ENCODE measurements at regions not wholly inside any gene's neighbourhood (a gene's known extent, or its start where the extent isn't known, plus 50 kb on each side); places are given as distances from the start of the nearest gene placed in this dataset.

DNA sequence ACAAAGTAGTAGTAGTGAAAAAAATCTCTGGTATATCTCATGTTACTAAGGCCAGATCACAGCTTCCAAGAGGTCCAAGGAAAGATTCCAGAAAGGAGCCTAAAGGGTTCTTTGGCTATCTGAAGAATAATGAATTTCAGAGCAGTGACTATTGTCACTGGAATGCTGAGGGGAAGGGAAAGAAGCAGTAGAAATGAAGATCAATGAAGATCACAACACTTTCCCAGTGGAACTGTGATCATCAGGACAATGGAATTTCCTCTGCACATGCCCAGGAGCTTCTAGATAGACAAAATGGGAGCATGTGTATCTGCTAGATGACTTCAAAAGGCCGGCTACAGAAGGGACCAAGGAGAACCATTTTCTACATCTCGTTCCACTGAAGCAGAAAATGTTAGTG lies 219.5 kb upstream of the PHYHIPL start:
- Histone ChIP-seq H3K9me3 (ENCODE audit: control insufficient read depth, low read depth, low read length) (no peaks in the 10 kb centered on the region), H3K4me3 (ENCODE audit: low read length) (no peak overlapping the region), H3K36me3 (ENCODE audit: control insufficient read depth, low read depth, low read length) (no peaks in the 10 kb centered on the region), H3K27me3 (ENCODE audit: control insufficient read depth, insufficient read depth, low read length) (peaks cover 17% of the 10 kb centered on the region), H3K4me1 (ENCODE audit: control insufficient read depth, low read depth, low read length) (no peaks in the 10 kb centered on the region), H3K27ac (ENCODE audit: low read length) (no peak overlapping the region), H3K9ac (ENCODE audit: low read length) (no peak overlapping the region)

- Histone ChIP-seq H3K9me3 (ENCODE audit: control insufficient read depth, low read depth, low read length) (no peaks in the 10 kb centered on the region), H3K27ac (ENCODE audit: low read length) (no peak overlapping the region), H3K4me3 (ENCODE audit: low read length) (no peak overlapping the region), H3K27me3 (ENCODE audit: control insufficient read depth, insufficient read depth, low read length) (peaks cover 23% of the 10 kb centered on the region), H3K9ac (ENCODE audit: low read length) (no peak overlapping the region), H3K4me1 (ENCODE audit: control insufficient read depth, low read depth, low read length) (no peaks in the 10 kb centered on the region), H3K36me3 (ENCODE audit: control insufficient read depth, low read depth, low read length) (no peaks in the 10 kb centered on the region)
These were observed 218.9 kb upstream of the PHYHIPL start for GRCh38 chr10:58957517-58957916.

GRCh38 chr10:58963101-58963534 lies 213.3 kb upstream of the PHYHIPL start:
- no peak overlapping the region for H3K9ac ChIP-seq (ENCODE audit: low read length)
- H3K27ac ChIP-seq (ENCODE audit: low read length), result no peak overlapping the region
- no peaks in the 10 kb centered on the region for H3K9me3 ChIP-seq (ENCODE audit: control insufficient read depth, low read depth, low read length)
- no peaks in the 10 kb centered on the region for H3K36me3 ChIP-seq (ENCODE audit: control insufficient read depth, low read depth, low read length)
- no peak overlapping the region for H3K4me3 ChIP-seq (ENCODE audit: low read length)
- peaks cover 70% of the 10 kb centered on the region for H3K27me3 ChIP-seq (ENCODE audit: control insufficient read depth, insufficient read depth, low read length)
- H3K4me1 ChIP-seq (ENCODE audit: control insufficient read depth, low read depth, low read length), result peaks cover 27% of the 10 kb centered on the region

DNA sequence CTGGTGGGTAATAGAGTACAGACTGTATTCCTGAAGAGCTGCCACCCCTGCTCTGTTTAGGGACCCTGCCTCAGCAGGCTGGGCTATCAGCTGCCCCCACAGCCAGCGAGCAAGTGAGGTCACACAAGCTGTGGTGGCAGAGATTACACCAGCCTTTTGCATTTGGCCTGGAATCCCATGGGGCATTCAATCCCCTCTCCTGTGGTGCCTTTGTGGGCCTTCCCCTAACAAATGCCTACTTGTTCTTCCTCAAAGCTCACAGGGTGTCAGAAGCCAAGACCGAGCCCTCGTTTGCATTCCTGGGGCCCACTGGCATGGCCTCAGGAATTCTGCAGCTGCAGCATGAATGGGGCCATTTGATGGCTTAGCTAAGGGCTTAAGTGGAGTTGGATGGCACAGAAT lies 212.7 kb upstream of the PHYHIPL start:
- no peaks in the 10 kb centered on the region for H3K9me3 ChIP-seq (ENCODE audit: control insufficient read depth, low read depth, low read length)
- H3K9ac ChIP-seq (ENCODE audit: low read length), result no peak overlapping the region
- no peak overlapping the region for H3K4me3 ChIP-seq (ENCODE audit: low read length)
- peaks cover 30% of the 10 kb centered on the region for H3K4me1 ChIP-seq (ENCODE audit: control insufficient read depth, low read depth, low read length)
- peaks cover 76% of the 10 kb centered on the region for H3K27me3 ChIP-seq (ENCODE audit: control insufficient read depth, insufficient read depth, low read length)
- no peaks in the 10 kb centered on the region for H3K36me3 ChIP-seq (ENCODE audit: control insufficient read depth, low read depth, low read length)
- H3K27ac ChIP-seq (ENCODE audit: low read length), result no peak overlapping the region

GRCh38 chr10:58965855-58966254 lies 210.6 kb upstream of the PHYHIPL start:
- H3K27me3 ChIP-seq (ENCODE audit: control insufficient read depth, insufficient read depth, low read length), result peaks cover 82% of the 10 kb centered on the region
- H3K4me3 ChIP-seq (ENCODE audit: low read length), result no peak overlapping the region
- H3K36me3 ChIP-seq (ENCODE audit: control insufficient read depth, low read depth, low read length), result no peaks in the 10 kb centered on the region
- no peaks in the 10 kb centered on the region for H3K9me3 ChIP-seq (ENCODE audit: control insufficient read depth, low read depth, low read length)
- H3K9ac ChIP-seq (ENCODE audit: low read length), result no peak overlapping the region
- H3K4me1 ChIP-seq (ENCODE audit: control insufficient read depth, low read depth, low read length), result peaks cover 30% of the 10 kb centered on the region
- H3K27ac ChIP-seq (ENCODE audit: low read length), result no peak overlapping the region

DNA sequence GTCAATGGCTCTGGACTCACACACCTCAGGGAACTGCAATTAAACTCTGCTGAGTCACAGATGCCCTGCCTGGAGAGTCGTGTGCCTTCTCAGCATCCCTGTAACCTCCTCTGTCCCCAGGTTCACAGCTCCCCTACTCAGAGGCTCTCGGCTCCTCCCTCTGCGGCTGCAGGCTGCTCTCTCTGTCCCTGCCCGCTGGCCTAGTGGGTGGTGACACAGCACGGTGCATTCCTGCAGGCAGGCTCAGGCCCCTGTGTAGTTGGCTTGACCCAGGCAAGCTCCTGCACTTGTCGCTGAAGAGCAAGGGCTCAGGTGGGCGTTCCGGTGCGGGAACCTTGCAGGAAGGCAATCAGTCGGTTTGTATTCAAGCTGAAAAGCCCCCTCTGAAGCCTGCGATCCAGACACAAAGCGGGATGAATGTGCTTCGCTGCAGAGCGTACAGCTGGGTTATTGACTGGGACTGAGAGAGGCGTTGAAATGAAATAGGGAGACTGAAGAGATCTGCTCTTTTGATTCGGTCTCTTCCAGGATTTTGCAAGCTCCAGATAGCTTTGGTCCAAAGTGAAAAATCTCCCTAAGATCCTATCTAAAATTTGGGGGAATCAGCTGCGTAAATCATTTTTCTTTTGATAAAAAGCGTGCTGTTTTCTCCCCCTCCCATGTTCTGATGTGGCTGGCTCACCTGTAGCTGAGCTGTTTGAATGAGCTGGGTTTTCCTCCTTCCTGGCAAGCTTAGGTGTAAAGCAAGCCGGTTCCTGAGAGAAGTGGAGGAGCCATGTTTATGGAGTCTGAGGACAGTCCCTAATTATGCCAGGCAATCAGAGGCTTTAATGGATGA lies 208.7 kb upstream of the PHYHIPL start:
- H3K27ac ChIP-seq (ENCODE audit: low read length), result no peak overlapping the region
- peaks cover 30% of the 10 kb centered on the region for H3K4me1 ChIP-seq (ENCODE audit: control insufficient read depth, low read depth, low read length)
- peak overlapping the region; percentile 42 for H3K4me3 ChIP-seq (ENCODE audit: low read length)
- H3K36me3 ChIP-seq (ENCODE audit: control insufficient read depth, low read depth, low read length), result no peaks in the 10 kb centered on the region
- H3K9ac ChIP-seq (ENCODE audit: low read length), result no peak overlapping the region
- peaks cover 63% of the 10 kb centered on the region for H3K27me3 ChIP-seq (ENCODE audit: control insufficient read depth, insufficient read depth, low read length)
- H3K9me3 ChIP-seq (ENCODE audit: control insufficient read depth, low read depth, low read length), result no peaks in the 10 kb centered on the region

DNA sequence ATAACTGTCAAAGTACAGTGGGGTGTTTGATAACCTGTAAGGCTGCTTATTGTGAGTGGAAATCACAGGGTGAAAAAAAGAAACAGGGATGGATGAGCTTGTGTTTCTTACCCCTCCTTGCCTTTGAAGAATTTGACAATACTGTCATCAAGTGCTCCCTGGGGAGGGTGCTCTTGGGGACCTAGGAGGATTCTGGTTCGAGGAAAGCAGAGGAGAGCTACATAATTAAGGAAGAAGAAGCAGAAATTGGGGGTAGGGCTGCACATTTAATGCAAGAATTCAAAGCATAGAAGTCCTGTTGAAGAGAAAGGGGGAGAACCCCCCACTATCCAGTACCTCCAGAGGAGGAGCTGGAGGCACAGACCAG lies 208.1 kb upstream of the PHYHIPL start:
- peak overlapping the region; percentile 42 for H3K4me3 ChIP-seq (ENCODE audit: low read length)
- H3K27ac ChIP-seq (ENCODE audit: low read length), result no peak overlapping the region
- H3K4me1 ChIP-seq (ENCODE audit: control insufficient read depth, low read depth, low read length), result peaks cover 27% of the 10 kb centered on the region
- peaks cover 57% of the 10 kb centered on the region for H3K27me3 ChIP-seq (ENCODE audit: control insufficient read depth, insufficient read depth, low read length)
- H3K36me3 ChIP-seq (ENCODE audit: control insufficient read depth, low read depth, low read length), result no peaks in the 10 kb centered on the region
- H3K9me3 ChIP-seq (ENCODE audit: control insufficient read depth, low read depth, low read length), result no peaks in the 10 kb centered on the region
- H3K9ac ChIP-seq (ENCODE audit: low read length), result no peak overlapping the region

GRCh38 chr10:58969576-58969975 lies 206.9 kb upstream of the PHYHIPL start:
- Histone ChIP-seq H3K4me1 (ENCODE audit: control insufficient read depth, low read depth, low read length) (peaks cover 17% of the 10 kb centered on the region), H3K9me3 (ENCODE audit: control insufficient read depth, low read depth, low read length) (no peaks in the 10 kb centered on the region), H3K4me3 (ENCODE audit: low read length) (no peak overlapping the region), H3K36me3 (ENCODE audit: control insufficient read depth, low read depth, low read length) (no peaks in the 10 kb centered on the region), H3K27me3 (ENCODE audit: control insufficient read depth, insufficient read depth, low read length) (peaks cover 50% of the 10 kb centered on the region), H3K27ac (ENCODE audit: low read length) (no peak overlapping the region), H3K9ac (ENCODE audit: low read length) (no peak overlapping the region)

DNA sequence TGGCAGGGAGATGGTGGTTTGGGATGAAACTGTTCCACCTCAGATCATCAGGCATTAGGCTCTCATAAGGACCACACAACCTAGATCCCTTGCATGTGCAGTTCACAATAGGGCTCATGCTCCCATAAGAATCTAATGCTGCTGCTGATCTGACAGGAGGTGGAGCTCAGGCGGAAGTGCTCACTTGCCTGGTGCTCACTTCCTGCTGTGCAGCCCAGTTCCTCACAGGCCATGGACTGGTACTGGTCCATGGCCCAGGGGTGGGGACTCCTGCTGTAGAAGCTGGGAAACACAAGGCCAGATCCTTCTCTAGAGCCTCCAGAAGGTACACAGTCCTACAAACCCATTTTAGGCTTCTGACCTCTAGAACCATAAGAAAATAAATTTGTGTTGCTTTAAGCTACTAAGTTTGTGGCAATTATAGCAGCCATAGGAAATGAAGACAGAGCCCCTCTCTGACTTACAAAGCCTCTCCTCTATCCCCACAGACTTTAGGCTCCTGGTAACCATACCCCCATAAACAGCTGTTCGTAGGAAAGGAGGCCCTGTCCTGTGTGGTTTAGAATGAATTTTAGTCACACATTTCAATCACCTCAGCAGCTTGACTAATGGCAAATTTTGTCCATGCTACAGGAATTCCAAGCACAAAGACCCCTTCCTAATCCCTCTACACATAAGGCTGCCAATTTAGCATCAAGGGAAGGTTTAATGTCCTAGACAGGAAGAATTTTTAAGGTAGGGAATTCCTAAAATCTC lies 206.1 kb upstream of the PHYHIPL start:
- H3K27me3 ChIP-seq (ENCODE audit: control insufficient read depth, insufficient read depth, low read length), result peaks cover 42% of the 10 kb centered on the region
- no peak overlapping the region for H3K4me3 ChIP-seq (ENCODE audit: low read length)
- no peak overlapping the region for H3K9ac ChIP-seq (ENCODE audit: low read length)
- H3K9me3 ChIP-seq (ENCODE audit: control insufficient read depth, low read depth, low read length), result no peaks in the 10 kb centered on the region
- H3K4me1 ChIP-seq (ENCODE audit: control insufficient read depth, low read depth, low read length), result peaks cover 17% of the 10 kb centered on the region
- H3K27ac ChIP-seq (ENCODE audit: low read length), result no peak overlapping the region
- H3K36me3 ChIP-seq (ENCODE audit: control insufficient read depth, low read depth, low read length), result no peaks in the 10 kb centered on the region

DNA sequence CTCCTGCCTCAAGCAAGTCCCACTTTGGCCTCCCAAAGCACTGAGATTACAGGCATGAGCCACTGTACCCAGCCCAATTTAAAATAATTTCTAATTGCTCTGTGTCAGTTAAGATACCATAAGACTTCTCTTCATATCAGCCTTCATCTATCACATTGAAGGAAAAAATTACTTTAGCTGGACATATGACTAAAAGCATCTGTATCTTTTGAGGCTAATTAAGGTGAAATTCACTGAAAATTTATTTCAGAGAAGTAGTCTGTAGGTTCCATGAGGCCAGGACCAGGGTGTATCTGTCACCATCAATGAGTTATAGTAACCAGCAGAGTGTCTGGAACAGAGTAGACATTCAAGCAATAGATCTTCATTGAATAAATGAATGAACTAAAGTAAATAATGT lies 205.2 kb upstream of the PHYHIPL start:
- peaks cover 33% of the 10 kb centered on the region for H3K27me3 ChIP-seq (ENCODE audit: control insufficient read depth, insufficient read depth, low read length)
- no peaks in the 10 kb centered on the region for H3K36me3 ChIP-seq (ENCODE audit: control insufficient read depth, low read depth, low read length)
- no peaks in the 10 kb centered on the region for H3K9me3 ChIP-seq (ENCODE audit: control insufficient read depth, low read depth, low read length)
- peaks cover 17% of the 10 kb centered on the region for H3K4me1 ChIP-seq (ENCODE audit: control insufficient read depth, low read depth, low read length)
- H3K9ac ChIP-seq (ENCODE audit: low read length), result no peak overlapping the region
- no peak overlapping the region for H3K27ac ChIP-seq (ENCODE audit: low read length)
- H3K4me3 ChIP-seq (ENCODE audit: low read length), result no peak overlapping the region

GRCh38 chr10:58971796-58972491 lies 204.5 kb upstream of the PHYHIPL start:
- H3K27ac ChIP-seq (ENCODE audit: low read length), result no peak overlapping the region
- H3K4me3 ChIP-seq (ENCODE audit: low read length), result no peak overlapping the region
- H3K9me3 ChIP-seq (ENCODE audit: control insufficient read depth, low read depth, low read length), result no peaks in the 10 kb centered on the region
- no peak overlapping the region for H3K9ac ChIP-seq (ENCODE audit: low read length)
- peaks cover 26% of the 10 kb centered on the region for H3K27me3 ChIP-seq (ENCODE audit: control insufficient read depth, insufficient read depth, low read length)
- H3K4me1 ChIP-seq (ENCODE audit: control insufficient read depth, low read depth, low read length), result peaks cover 10% of the 10 kb centered on the region
- H3K36me3 ChIP-seq (ENCODE audit: control insufficient read depth, low read depth, low read length), result no peaks in the 10 kb centered on the region
